Pulmonary artery endothelial cell (primary cell): ENCODE measurements at regions not wholly inside any gene's neighbourhood (a gene's known extent, or its start where the extent isn't known, plus 50 kb on each side); places are given as distances from the start of the nearest gene placed in this dataset.

ENCODE experiments used
- DNase-seq: peaks from one replicate; pipeline ENCODE4 v3.0.0-alpha.2; 2011; ENCODE audit warnings: low read depth, low spot score

DNA sequence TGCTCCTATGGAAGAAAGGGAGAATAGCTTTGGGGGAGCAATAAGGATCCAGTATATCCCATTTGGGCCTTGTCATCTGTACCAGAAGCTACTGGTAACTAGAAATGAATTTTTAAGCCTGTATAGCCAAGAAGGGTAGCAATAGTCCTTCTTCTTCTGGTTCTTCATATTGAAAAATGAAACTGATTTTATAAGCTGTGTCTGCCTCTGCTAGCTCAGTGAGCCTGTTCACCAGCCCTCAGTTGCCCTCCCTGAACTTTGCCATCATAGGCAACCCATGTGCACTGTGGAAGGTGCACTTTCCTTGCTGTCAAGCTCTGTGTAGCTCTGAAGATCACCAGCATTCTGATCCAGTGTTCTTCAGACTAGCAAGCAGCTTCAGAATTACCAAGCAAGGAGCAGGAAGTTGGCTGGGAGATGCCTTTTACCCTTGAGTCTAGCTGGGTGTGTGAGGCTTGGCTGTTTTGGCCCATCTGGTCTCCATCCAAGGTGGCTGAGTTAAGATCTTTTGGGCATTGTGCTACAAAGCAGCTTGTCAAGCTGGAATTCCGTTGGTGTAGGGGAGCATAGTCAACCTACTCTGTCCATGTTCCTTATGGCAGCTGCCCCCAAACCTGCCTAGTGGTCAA is 55.8 kb upstream of the MGAT5 start:
- DNase-seq: no peak

GRCh38 chr2:134199123-134199522 is 54.7 kb upstream of the MGAT5 start:
- DNase-seq: no peak

DNA sequence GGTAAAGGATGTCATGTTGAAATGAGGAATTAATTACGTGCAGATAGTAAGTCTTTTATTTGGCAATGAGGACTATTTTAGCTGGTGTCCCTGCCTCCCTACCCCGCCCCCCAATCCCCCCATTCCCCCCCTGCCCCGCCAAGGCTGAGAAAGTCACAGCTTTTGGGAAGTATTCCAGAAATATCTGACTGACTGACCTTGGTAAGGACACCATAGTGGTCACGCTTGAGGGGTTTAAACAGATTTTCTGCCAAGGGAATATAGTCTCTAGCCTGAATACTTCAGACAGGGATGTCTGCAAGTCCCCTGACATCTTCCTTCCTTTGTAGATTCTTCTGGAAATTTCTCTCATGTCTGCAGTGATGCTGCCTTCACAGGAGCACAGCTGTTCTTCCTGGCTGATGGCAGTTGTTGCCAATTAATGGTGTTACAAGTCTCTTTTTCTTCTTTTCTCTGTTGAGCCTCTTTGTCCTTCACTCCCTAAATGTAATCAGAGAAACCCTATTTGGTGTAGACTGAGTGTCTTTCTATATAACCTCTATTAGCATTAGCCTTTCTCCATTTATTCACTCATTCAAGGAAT is 53.7 kb upstream of the MGAT5 start:
- no peak for DNase-seq

DNA sequence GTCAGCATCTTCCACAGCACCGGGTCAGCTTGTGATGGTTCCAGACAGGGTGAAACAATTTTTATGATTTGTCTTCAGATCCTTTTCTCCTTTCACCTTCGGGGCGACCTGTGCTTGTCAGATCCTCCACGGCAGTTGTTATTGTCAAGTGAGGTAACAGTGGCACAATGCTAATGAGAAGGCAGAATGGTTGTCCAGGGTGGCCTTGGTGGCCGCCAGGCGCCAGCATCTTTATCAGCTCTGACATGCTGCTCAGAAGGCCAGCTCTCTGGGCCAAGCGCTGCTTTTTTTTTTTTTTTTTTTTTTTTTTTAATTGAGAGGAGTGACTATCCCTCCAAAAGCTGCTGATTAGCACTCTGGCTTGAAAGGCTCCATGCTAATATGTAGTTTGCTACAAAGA is 52.3 kb upstream of the MGAT5 start:
- DNase-seq: no peak

- no peak for DNase-seq
These were observed 51.5 kb upstream of the MGAT5 start for GRCh38 chr2:134202371-134202770.

DNA sequence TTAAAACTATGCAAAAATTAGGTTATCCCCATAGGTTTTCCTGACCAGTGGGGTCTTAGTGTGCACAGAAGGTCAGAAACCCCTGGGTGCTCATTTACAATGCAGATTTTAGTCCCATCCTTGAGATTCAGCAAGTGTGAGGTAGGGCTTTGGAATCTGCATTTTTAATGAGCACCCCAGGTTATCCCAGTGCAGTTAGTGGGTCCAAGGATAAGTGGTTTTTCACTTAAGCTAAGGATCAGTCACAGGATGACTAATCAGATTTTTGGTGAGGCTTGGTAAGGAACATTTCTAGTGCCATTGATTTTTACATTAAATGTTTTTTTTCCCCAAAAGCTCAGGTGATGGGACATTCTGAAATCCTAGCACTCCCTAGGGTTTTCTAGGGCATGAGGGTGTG is 50.7 kb upstream of the MGAT5 start:
- no peak for DNase-seq
